ENCODE measurements at regions not wholly inside any gene's neighbourhood (a gene's known extent, or its start where the extent isn't known, plus 50 kb on each side); places are given as distances from the start of the nearest gene placed in this dataset.

- TF ChIP-seq RCOR1 (IDR thresholded peaks at IDR 0.05; ENCODE audit: insufficient replicate concordance, low read length) (no peak), CTCF (conservative IDR thresholded peaks at IDR 0.05; ENCODE audit: low read depth, low read length) (no peak), POLR2A (IDR thresholded peaks at IDR 0.05; ENCODE audit: low read depth, low read length) (no peak), MAFK (IDR thresholded peaks at IDR 0.05; ENCODE audit: low read depth, low read length) (no peak), MXI1 (IDR thresholded peaks at IDR 0.05; ENCODE audit: borderline replicate concordance, low read depth, low read length) (no peak), RFX5 (IDR thresholded peaks at IDR 0.05; ENCODE audit: low read depth, low read length) (no peak), CEBPB (IDR thresholded peaks at IDR 0.05; ENCODE audit: low read depth, low read length) (no peak), FOS (IDR thresholded peaks at IDR 0.05; ENCODE audit: low read depth, low read length) (no peak), USF2 (IDR thresholded peaks at IDR 0.05; ENCODE audit: low read depth, low read length) (no peak), BHLHE40 (IDR thresholded peaks at IDR 0.05; ENCODE audit: low read depth, low read length) (no peak), MAZ (IDR thresholded peaks at IDR 0.05; ENCODE audit: borderline replicate concordance, low read depth, low read length) (no peak), CHD1 (IDR thresholded peaks at IDR 0.05; ENCODE audit: low read depth, low read length) (no peak), RAD21 (IDR thresholded peaks at IDR 0.05; ENCODE audit: low read length) (no peak), ELK1 (IDR thresholded peaks at IDR 0.05; ENCODE audit: borderline replicate concordance, low read depth, low read length) (no peak)
Observed at GRCh38 chr7:46174196-46174580, 253.1 kb upstream of the IGFBP3 start.

Measured in IMR-90 (cell line).